ENCODE measurements at regions not wholly inside any gene's neighbourhood (a gene's known extent, or its start where the extent isn't known, plus 50 kb on each side); places are given as distances from the start of the nearest gene placed in this dataset.
"Not testable (repeated sequence)": the region's sequence is repeated elsewhere in the genome, so short reads cannot be mapped to it uniquely, and the experiment has no call there.

DNA sequence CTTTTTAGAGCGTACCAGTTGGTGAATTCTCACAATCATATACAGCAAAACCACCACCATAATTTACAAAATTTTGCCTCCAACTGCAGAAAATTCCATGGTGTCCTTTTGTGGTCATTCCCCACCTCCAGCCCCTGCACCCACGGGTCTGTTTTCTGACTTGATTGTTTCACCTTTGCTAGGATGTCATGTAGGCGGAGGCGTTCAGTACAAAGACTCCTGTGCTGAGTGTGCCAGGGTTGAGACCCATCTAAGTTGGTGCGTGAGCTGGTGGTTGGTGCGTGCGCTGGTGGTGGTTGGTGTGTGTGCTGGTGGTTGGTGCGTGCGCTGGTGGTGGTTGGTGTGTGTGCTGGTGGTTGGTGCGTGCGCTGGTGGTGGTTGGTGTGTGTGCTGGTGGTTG is 162.0 kb upstream of the GSE1 start:
- intact Hi-C loops (cut with micrococcal nuclease): not testable (repeated sequence)

- intact Hi-C loops (cut with micrococcal nuclease): no loop called here
Measured at GRCh38 chr16:85451641-85452363, 161.3 kb upstream of the GSE1 start.

DNA sequence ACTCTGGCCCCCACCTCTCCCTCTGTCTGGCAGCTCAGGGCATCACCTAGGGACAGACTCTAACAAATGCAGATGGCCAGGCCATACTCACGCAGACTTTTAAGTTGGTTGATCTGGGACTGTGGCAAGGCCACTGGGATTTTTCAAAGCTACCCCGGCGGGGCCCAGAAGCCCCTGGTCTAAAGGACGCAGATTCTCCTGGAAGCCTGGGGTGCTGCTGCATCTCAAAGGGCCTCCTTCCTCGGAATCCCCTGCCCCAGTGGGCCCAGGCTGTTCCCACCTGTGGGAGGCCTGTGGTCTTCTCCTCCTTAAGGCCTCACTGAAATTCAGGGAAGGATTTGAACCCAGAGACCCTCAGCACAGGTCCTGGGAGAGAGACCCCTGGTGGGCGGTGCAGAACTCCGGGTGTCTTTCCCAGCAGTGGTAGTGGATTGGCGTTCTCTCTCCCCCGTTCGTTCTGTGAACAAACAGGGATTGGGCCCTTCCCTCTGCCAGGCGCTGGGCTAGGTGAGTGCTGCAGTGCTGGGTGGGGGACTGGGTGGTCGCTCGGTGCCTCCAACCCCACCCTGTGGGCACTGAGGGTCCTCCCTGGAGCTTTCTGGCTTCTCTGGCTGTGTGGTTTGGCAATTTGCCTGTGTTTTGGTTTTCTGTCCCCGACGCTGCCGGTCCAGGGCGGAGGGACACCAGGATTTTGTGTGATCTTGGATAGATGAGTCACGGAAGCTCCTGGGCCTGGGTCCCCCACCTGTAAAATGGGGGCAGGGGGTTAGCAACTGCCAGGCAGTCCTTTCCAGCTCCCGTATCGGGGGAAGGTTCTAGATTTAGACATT is 160.5 kb upstream of the GSE1 start:
- intact Hi-C loops (cut with micrococcal nuclease): no loop called here

DNA sequence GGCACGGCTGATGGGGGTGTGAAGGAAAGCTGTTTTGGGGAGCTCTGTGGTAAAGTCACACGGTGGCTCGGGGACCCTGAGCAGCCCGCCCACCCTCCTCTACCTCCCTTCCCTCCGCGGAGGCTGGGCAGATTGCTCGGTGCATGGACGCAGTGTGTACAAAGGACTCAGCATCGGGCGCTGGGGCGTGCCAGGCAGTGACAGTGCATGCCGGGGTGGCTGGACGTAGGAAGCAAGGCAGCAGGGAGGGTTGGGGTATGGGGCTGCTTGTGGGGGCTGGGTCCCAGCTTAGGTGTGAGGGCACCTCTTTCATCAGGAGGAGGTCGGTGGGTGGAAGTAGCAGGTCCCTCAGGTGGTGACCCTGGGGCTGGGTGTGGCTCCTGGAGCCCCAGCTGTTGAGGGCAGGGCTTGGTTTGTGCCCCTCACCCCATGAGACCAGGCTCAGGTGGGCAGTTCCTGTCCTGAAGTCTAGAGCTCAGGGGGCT is 159.9 kb upstream of the GSE1 start:
- intact Hi-C loops (cut with micrococcal nuclease): no loop called here

- intact Hi-C loops (cut with micrococcal nuclease): no loop called here
Measured at GRCh38 chr16:85453703-85454102, 159.4 kb upstream of the GSE1 start.

- intact Hi-C loops (cut with micrococcal nuclease): no loop called here
Measured at GRCh38 chr16:85454171-85454872, 158.8 kb upstream of the GSE1 start.

DNA sequence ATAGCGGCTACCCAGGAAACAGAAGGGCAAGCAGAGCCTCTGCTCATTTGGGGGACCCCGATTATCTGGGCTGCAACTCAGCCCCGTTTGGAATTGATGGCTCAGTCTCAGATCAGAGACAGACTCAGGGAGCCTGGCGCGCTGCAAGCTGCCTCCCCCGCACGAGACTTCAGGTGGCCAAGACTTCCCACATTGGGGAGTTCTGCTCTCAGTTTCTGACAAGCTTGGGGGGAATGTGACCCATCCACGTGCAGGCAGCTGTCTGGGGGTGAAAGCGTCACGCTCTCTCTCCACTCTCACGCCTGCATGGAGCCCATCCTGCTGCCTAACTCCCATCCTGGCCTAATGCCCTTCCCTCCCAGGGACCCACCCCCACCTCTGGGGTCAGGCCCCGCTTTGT is 157.6 kb upstream of the GSE1 start:
- intact Hi-C loops (cut with micrococcal nuclease): no loop called here

DNA sequence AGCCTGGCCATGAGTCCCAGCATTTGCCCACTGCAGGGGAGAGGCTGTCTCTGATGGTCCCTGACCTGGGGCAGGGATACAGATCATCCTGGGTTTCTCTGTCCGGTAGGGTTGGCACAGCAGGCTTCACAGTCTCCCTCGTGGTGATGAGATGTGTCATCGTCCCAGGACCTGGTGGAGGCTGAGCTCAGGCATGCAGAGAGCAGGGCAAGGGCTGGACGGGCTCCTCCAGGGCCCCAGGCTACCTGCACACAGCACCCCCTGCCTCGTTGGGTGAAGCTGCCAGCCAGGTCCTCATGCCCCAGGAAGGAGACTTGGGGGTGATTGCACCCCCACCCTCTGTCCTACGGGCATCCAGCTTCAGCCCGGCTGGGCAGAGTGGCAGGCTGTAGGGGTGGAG is 155.8 kb upstream of the GSE1 start:
- intact Hi-C loops (cut with micrococcal nuclease): no loop called here

GRCh38 chr16:85458968-85459367 is 154.2 kb upstream of the GSE1 start:
- intact Hi-C loops (cut with micrococcal nuclease): no loop called here

DNA sequence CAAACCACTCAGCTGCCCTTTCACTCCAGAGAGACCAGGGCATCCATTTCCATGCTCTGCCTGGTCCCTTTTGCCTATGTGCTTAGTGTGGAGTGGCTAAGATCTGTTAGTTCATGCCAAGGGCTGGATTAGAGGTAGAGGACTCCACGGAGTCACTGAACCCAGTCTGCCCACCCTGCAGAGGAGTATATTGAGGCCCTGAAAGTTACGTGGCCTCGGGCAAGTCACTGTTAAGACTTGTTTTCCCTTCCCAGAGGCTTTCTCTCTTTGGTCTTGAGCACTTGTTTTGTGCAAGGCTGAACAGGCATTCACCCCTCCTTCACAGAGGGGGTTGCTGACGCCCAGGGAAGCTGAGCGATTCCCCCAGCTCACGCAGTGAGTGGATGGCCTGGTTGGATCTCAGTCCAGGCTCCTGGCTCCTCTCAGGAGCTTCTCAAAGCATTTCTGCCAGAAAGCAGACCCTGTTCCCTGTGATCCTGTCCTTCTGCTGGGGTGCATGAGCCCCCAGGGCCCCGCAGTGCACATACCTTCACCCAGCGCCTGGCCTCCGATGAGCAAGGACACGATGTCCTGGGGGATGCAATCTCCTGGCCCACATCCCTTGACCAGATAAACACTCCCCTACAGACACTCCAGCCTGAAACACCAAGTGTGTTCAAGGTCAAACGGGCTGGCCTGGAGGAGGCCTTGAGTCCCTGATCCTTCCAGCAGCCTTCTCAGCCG is 153.4 kb upstream of the GSE1 start:
- intact Hi-C loops (cut with micrococcal nuclease): no loop called here

DNA sequence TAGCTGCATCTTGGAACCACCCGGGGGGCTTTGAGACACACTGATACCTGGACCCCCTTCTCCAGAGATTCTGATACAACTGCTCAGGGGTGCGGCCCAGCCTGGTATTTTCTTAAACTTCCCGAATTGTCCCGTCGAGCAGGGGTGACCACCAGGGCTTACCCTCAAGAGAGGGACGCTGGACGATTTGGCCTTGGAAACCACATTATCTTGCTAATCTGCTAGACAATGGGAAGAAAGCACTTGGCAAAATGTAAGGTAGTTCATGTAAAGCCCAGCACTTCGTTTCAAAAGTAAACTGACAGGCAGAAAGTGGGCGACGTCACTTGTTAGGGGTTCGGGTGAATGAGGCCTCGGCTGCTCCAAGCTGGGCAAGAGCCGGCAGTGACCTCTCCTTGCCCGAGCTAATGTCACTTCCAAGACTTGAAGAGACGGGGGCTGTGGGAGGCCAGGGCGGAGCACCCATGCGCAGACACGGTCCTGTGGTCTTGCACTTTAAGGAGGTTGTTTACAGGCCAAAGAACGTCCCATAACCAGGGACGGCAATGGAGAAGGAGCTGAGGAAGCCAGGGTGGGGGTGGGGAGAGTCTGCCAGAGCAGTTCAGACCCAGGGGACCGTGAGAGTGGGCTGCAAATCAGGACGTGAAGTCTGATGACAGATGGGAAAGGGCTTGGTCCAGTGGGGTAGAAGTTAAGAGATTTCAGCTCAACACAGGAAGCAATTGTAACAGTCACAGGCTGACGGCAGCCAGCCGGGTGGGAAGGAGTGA is 152.7 kb upstream of the GSE1 start:
- intact Hi-C loops (cut with micrococcal nuclease): no loop called here

DNA sequence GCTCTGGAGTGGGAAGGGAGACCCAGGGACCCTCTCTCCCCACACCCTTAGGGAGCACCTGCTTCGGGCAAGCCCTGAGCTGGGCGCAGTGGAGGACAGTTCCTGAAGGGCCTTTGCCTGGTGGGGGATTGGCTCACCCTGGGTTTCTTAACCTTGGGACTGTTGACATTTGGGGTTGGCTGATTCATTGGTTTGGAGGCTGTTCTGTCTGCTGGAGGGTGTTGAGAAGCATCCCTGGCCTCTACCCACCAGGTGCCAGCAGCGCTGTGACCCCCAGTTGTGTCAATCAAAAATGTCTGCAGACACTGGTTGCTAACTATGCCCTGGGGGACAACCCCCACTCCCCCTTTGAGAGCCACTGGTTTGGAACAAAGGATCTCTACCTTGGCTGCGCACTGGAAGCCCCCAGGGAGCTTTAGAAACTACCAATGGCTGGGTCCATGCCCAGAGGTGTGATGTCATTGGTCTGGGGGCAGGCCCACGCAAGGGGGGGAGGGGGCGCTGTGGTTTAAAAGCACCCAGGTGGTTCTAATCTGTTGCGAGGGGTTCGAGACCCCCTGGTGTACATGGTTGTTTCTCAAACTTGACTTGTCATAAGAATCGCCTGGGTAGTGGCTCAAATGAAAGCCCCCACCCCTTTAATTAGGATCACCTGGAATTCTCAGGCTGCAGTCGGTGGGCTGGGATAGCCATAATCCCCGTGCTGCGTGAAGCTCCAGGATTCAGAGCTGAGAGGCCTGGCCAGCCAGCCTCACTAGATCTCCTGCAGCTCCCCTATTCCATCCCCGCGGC is 151.9 kb upstream of the GSE1 start:
- intact Hi-C loops (cut with micrococcal nuclease): no loop called here

- intact Hi-C loops (cut with micrococcal nuclease): no loop called here
Measured at GRCh38 chr16:85461814-85462713, 151.1 kb upstream of the GSE1 start.

DNA sequence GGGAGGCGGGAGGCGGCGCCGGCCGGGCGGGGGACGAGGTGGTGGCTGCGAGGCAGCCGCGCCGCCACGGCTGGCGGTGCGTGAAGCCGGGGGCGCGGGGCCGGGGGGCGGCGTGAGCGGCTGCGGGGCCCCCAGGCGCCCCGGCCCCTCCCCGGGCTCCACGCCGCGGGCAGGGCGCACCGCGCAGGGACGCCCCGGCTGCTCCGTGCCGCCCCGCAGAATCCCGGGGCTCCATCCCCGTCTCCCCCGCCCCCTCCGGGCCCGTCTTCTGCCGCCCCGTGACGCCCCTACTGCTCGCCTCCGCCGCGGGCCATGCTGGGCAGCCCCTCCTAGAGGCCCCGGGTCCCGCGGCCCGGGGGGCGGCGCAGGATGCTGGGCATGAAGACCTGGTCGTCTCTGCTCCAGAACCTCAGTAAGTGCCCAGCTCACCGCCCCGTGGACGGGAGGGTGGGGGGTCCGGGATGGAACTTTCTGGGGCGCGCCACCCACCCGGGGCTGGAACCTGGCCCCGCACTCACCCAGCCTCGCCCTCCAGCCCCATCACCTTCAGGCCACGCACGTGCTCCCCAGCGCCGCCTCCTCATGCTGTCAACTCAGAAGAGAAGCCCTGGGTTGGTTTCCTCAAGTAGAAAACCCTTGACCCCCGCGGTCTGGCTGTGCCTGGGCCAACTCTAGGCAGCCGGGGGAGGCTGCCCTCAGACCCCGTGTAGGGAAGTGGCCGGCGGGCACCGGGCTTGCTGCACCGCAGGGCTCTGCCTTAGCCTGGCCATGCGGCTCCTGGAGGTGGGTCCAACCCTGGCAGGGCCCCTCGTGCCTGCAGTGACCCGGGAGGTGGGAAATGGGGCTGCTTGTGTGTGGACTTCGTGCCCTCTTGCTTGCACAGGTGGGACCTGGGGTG is 150.2 kb upstream of the GSE1 start:
- intact Hi-C loops (cut with micrococcal nuclease): no loop called here

DNA sequence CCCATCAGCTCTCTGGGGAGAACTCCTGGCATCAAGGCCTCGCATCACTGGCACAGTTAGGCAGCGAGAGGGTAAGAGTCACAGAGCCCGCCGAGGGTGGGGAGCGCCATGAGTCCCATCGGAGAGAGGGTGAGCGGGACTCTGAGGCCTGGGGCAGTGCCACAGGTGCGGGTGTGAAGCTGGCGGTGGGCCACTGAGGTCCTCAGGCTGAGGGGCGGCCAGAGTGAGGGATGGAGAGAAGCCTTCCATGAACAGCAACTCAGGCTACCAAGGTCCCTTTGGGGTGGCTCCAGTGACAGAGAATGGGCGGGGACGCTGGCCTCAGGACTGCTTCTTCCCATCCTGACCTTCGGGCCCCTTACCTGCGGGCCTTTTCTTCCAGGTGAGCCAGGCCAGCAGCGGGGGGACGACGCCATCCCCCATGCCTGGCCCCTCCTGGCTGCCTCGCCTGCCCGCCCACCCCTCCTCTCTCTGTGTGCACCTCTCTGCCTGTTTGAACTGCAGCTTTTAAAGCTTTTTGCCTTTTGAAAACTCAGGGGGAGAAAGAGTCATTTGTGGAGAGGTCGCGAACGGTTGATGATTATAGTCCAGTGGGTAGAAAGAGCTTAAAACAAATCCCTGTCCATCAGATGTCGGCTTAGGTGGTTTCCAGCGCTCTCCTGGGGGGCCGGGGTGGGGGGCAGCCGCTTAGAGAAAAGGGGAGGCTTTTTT is 149.3 kb upstream of the GSE1 start:
- intact Hi-C loops (cut with micrococcal nuclease): no loop called here

- intact Hi-C loops (cut with micrococcal nuclease): no loop called here
Measured at GRCh38 chr16:85464383-85465305, 148.5 kb upstream of the GSE1 start.

All from T-helper 2 cell treated with Interferon-gamma antibody and Interleukin-4, amounts not matched to agents 100 ng/mL and 5 ng/mL, for 36 hours (primary cell).